GM12874 (cell line): ENCODE measurements at regions not wholly inside any gene's neighbourhood (a gene's known extent, or its start where the extent isn't known, plus 50 kb on each side); places are given as distances from the start of the nearest gene placed in this dataset.

Source experiments
- TF ChIP-seq, protein P1 (sequence below): IDR thresholded peaks from 2 replicates; pipeline ENCODE4 v1.5.1; 2011; ENCODE audit warnings: low read depth, mild to moderate bottlenecking, control low read depth, low read length, moderate library complexity; ENCODE audit not compliant: insufficient read depth

DNA sequence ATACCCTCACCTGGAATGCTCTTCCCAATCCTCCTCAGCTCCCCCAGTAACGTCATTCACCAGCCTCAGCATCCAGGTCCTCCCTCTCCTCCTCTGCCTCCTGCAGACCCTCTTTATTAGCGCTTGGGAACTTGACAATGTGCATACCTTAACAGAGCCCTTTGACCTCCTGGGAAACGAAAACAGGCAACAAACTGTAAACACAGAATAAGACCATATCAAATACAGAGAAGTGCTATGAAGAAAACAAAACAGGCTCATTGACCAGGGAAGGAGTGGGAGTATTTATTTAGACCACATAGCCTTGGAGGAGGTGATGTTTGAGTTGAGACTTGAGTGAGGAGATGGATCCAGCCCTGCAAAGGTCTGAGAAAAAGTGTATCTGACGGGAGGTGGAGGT is 107.9 kb upstream of the SLC7A1 start:
- TF ChIP-seq, protein P1, sequence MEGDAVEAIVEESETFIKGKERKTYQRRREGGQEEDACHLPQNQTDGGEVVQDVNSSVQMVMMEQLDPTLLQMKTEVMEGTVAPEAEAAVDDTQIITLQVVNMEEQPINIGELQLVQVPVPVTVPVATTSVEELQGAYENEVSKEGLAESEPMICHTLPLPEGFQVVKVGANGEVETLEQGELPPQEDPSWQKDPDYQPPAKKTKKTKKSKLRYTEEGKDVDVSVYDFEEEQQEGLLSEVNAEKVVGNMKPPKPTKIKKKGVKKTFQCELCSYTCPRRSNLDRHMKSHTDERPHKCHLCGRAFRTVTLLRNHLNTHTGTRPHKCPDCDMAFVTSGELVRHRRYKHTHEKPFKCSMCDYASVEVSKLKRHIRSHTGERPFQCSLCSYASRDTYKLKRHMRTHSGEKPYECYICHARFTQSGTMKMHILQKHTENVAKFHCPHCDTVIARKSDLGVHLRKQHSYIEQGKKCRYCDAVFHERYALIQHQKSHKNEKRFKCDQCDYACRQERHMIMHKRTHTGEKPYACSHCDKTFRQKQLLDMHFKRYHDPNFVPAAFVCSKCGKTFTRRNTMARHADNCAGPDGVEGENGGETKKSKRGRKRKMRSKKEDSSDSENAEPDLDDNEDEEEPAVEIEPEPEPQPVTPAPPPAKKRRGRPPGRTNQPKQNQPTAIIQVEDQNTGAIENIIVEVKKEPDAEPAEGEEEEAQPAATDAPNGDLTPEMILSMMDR, result no peak

DNA sequence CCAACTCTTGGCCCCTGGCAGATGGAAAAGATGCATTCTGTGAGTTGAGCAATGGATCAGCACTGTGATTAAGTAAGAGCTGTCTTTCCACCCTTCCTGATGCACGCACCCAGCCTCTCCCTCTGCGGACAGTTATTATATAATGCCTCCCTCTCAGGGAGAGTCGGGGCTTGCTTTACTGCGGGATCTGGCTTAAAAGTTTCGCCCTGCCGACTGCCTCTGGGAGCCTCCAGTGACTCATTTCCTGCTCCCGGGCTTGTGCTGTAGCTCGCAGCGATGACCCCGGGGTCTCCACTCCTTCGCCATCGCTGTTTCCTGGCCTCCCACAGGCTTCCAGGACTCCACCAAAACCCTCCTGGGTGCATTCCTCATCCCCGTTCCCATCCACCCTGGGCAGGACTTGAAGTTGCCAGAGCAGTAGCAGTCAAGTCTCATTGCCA is 107.4 kb upstream of the SLC7A1 start:
- TF ChIP-seq, protein P1, result no peak

DNA sequence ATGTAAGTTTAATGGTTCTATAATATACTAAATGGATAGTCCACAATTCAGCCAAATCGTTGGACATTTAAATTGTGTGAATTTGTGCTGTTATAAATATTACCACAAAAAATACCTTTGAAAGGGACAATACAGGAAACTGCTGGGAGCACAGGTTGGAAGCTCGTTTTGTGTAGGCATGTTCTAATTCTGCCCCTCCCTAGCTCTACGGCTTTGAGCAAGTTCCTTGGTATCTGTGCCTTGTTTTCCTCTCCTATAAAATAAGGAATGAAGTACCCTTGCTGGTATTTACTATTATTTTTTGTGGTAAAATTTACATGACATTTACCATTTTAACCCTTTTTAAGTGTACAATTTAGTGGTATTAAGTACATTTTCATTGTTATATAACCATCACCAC is 102.6 kb upstream of the SLC7A1 start:
- TF ChIP-seq, protein P1, result no peak

DNA sequence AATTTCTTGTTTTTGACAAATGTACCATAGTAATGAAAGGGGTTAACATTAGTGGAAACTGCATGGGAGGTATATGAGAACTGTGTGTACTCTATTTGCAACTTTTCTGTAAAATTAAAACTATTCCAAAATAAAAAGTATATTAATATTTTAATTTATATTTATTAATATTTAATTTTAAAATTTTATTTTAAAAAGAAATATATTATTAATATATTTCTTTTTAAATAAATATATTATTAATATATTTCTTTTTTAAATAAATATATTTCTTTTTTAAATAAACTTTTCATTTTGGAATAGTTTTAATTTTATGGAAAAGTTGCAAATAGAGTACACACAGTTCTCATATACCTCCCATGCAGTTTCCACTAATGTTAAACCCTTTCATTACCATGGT is 101.1 kb upstream of the SLC7A1 start:
- TF ChIP-seq, protein P1, result no peak

DNA sequence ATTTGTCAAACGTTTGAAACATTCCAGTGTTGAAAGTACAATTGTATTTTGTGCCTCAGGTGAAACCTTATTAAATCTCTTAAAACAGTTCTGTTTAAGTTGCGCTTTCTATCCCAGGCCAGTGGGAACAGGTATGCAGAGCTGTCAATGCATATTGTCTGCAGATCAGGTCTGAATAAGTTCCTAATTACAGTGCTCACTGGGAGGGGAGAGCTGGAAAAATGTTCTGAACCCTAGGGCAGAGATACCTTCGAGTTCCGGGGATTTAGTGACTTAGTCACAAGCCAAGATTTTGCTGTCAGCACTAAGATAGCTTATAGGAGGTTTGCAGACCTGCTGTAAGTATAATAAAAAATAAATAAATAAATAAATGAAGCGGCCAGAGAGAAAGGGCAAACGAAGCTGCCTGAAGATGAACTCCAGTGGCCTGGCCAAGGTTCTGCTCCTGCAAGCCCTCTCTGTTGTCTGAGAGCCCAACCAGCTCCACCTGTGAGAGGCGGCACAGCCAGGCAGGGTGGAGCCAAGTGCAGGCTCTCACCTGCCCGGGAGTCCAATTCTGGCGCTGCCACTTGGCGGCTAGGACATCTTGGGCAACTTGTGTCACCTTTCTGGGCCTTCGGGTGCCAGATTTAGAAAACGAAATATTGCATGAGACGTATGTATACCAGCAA is 97.9 kb upstream of the SLC7A1 start:
- TF ChIP-seq, protein P1, result no peak

DNA sequence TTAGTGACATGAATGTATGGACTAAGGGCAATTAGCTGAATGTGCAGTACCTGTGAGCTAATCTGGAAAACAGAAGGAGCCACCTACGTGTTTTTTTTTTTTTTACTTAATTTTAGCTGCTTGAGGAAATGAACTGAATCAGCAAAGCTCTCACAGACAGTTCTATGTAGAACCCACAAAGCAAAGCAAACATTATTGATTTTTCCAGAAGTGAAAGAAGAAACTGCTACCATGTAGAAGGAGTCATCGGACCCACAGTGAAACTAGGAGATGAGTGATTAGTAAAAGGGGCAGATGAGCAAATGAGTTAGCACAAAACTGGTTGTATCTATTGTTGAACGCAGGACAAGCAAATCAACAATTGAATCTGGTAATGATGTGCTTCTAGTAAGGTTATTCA is 94.1 kb upstream of the SLC7A1 start:
- TF ChIP-seq, protein P1, result no peak

DNA sequence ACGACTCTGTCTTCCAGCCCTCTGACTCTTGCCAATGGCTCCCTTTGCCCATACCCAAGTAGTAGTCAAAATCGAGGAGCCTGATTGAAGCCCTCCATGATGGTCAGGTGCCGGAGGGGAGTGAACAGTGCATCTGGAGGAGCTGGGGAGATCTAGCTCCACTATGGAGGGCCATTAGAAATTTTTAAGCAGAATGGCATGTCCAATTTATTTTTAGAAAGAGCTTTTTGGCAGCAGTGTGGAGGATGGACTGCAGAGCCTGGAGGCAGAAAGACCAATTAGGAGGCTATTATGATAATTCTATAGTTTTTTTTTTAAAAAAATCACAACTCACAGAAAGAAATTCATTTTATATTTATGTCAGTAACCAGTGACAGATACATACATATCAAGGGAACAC is 92.7 kb upstream of the SLC7A1 start:
- TF ChIP-seq, protein P1, result no peak
